Astrocyte (in vitro differentiated cells and primary cell): ENCODE measurements at regions not wholly inside any gene's neighbourhood (a gene's known extent, or its start where the extent isn't known, plus 50 kb on each side); places are given as distances from the start of the nearest gene placed in this dataset.

ENCODE experiments used
- CTCF ChIP-seq: IDR thresholded peaks from 2 replicates; pipeline ENCODE4 v1.5.1; 2011; ENCODE audit warnings: low read depth, mild to moderate bottlenecking, inconsistent platforms, low read length, moderate library complexity; ENCODE audit not compliant: insufficient read depth
- EZH2 ChIP-seq: IDR thresholded peaks from 2 replicates; pipeline ENCODE4 v1.6.1; 2012; ENCODE audit warnings: mild to moderate bottlenecking, low read length, inconsistent platforms; ENCODE audit not compliant: insufficient read depth

- TF ChIP-seq CTCF = no peak
- no peak for TF ChIP-seq EZH2
Observed at GRCh38 chr6:122238861-122239260, 160.6 kb upstream of the HSF2 start.
